HG03039 (cell line): ENCODE measurements at regions not wholly inside any gene's neighbourhood (a gene's known extent, or its start where the extent isn't known, plus 50 kb on each side); places are given as distances from the start of the nearest gene placed in this dataset.

ENCODE experiments used
- ATAC-seq: cut with Tn5 transposase; IDR thresholded peaks from one replicate; pipeline ENCODE4 v1.9.1; 2021; ENCODE audit warnings: mild to moderate bottlenecking, moderate library complexity; ENCODE audit not compliant: unreplicated experiment

GRCh38 chr13:106182404-106182803 is 353.1 kb downstream of the EFNB2 start:
- no peak for ATAC-seq

- no peak for ATAC-seq
Measured at GRCh38 chr13:106178816-106179215, 356.6 kb downstream of the EFNB2 start.

GRCh38 chr13:106177146-106177545 is 358.3 kb downstream of the EFNB2 start:
- no peak for ATAC-seq

GRCh38 chr13:106176117-106176516 is 359.3 kb downstream of the EFNB2 start:
- no peak for ATAC-seq

- ATAC-seq: no peak
Measured at GRCh38 chr13:106173891-106174610, 361.4 kb downstream of the EFNB2 start.

GRCh38 chr13:106173346-106173745 is 362.1 kb downstream of the EFNB2 start:
- no peak for ATAC-seq

GRCh38 chr13:106172176-106172905 is 363.1 kb downstream of the EFNB2 start:
- ATAC-seq: no peak

GRCh38 chr13:106163426-106163825 is 372.0 kb downstream of the EFNB2 start:
- ATAC-seq: no peak

GRCh38 chr13:106161146-106161545 is 374.3 kb downstream of the EFNB2 start:
- no peak for ATAC-seq

GRCh38 chr13:106159295-106160195 is 375.9 kb downstream of the EFNB2 start:
- ATAC-seq: no peak

GRCh38 chr13:106156468-106156867 is 379.0 kb downstream of the EFNB2 start:
- no peak for ATAC-seq

- ATAC-seq: no peak
Measured at GRCh38 chr13:106155411-106155810, 380.1 kb downstream of the EFNB2 start.

GRCh38 chr13:106153876-106154275 is 381.6 kb downstream of the EFNB2 start:
- no peak for ATAC-seq

GRCh38 chr13:106153041-106153440 is 382.4 kb downstream of the EFNB2 start:
- no peak for ATAC-seq

GRCh38 chr13:106152047-106152446 is 383.4 kb downstream of the EFNB2 start:
- no peak for ATAC-seq

GRCh38 chr13:106151056-106151699 is 384.3 kb downstream of the EFNB2 start:
- no peak for ATAC-seq

- no peak for ATAC-seq
Measured at GRCh38 chr13:106145997-106146864, 389.2 kb downstream of the EFNB2 start.

GRCh38 chr13:106145070-106145469 is 390.4 kb downstream of the EFNB2 start:
- no peak for ATAC-seq

- ATAC-seq: no peak
Measured at GRCh38 chr13:106143930-106144709, 391.3 kb downstream of the EFNB2 start.
